ENCODE measurements at regions not wholly inside any gene's neighbourhood (a gene's known extent, or its start where the extent isn't known, plus 50 kb on each side); places are given as distances from the start of the nearest gene placed in this dataset.

- Histone ChIP-seq H3K4me3 (no peak overlapping the region), H3K27me3 (ENCODE audit: control insufficient read depth in 3 of 3, insufficient read depth in 3 of 3, low read length in 2 of 3) (peaks cover 0 to 45% (median 37%) of the 10 kb centered on the region in 3 donors), H3K9ac (ENCODE audit: insufficient read depth in 1 of 2, low read length in 2 of 2) (no peak overlapping the region), H3K36me3 (ENCODE audit: control insufficient read depth in 4 of 4, insufficient read depth in 4 of 4, low read length in 4 of 4) (no peaks in the 10 kb centered on the region), H3K4me1 (ENCODE audit: control insufficient read depth in 5 of 5, insufficient read depth in 5 of 5, low read length in 5 of 5) (peaks cover 0 to 25% (median 0%) of the 10 kb centered on the region in 5 donors), H3K9me3 (ENCODE audit: control insufficient read depth in 4 of 4, insufficient read depth in 3 of 4, low read length in 3 of 4) (peaks cover 0 to 7% (median 0%) of the 10 kb centered on the region in 4 donors), H3K27ac (ENCODE audit: low read depth in 1 of 2, low read length in 1 of 2) (no peak overlapping the region)
- no peak for DNase-seq
- TF ChIP-seq CTCF (IDR thresholded peaks at IDR 0.05; ENCODE audit: control extremely low read depth, extremely low read depth), result no peak
- ATAC-seq (ENCODE audit: insufficient read depth, low FRiP score), result no peak
- WGBS, 2 donors, result 74 to 95% methylated on average over 1 of the region's 1 CpG
Observed at GRCh38 chr22:27295605-27296004, 506.0 kb downstream of the MN1 start.

GRCh38 chr22:27296091-27296675, 505.4 kb downstream of the MN1 start:
- peaks cover 0 to 7% (median 0%) of the 10 kb centered on the region in 4 donors for H3K9me3 ChIP-seq (ENCODE audit: control insufficient read depth in 4 of 4, insufficient read depth in 3 of 4, low read length in 3 of 4)
- H3K27me3 ChIP-seq (ENCODE audit: control insufficient read depth in 3 of 3, insufficient read depth in 3 of 3, low read length in 2 of 3), result peaks cover 0 to 45% (median 37%) of the 10 kb centered on the region in 3 donors
- no peak for DNase-seq
- no peak overlapping the region for H3K4me3 ChIP-seq
- H3K36me3 ChIP-seq (ENCODE audit: control insufficient read depth in 4 of 4, insufficient read depth in 4 of 4, low read length in 4 of 4), result no peaks in the 10 kb centered on the region
- no peak overlapping the region for H3K9ac ChIP-seq (ENCODE audit: insufficient read depth in 1 of 2, low read length in 2 of 2)
- WGBS, 2 donors, result 59 to 73% methylated on average over 24 of the region's 24 CpGs
- H3K27ac ChIP-seq (ENCODE audit: low read depth in 1 of 2, low read length in 1 of 2), result no peak overlapping the region
- peaks cover 0 to 25% (median 0%) of the 10 kb centered on the region in 5 donors for H3K4me1 ChIP-seq (ENCODE audit: control insufficient read depth in 5 of 5, insufficient read depth in 5 of 5, low read length in 5 of 5)
- ATAC-seq (ENCODE audit: insufficient read depth, low FRiP score), result no peak
- no peak for TF ChIP-seq CTCF (IDR thresholded peaks at IDR 0.05; ENCODE audit: control extremely low read depth, extremely low read depth)

- WGBS, 2 donors, result 82 to 84% methylated on average over 7 of the region's 7 CpGs
- no peak overlapping the region for H3K9ac ChIP-seq (ENCODE audit: insufficient read depth in 1 of 2, low read length in 2 of 2)
- no peak for ATAC-seq (ENCODE audit: insufficient read depth, low FRiP score)
- H3K4me1 ChIP-seq (ENCODE audit: control insufficient read depth in 5 of 5, insufficient read depth in 5 of 5, low read length in 5 of 5), result peaks cover 0 to 25% (median 0%) of the 10 kb centered on the region in 5 donors
- H3K27ac ChIP-seq (ENCODE audit: low read depth in 1 of 2, low read length in 1 of 2), result no peak overlapping the region
- no peaks in the 10 kb centered on the region for H3K36me3 ChIP-seq (ENCODE audit: control insufficient read depth in 4 of 4, insufficient read depth in 4 of 4, low read length in 4 of 4)
- H3K4me3 ChIP-seq, result no peak overlapping the region
- TF ChIP-seq CTCF (IDR thresholded peaks at IDR 0.05; ENCODE audit: control extremely low read depth, extremely low read depth), result no peak
- H3K9me3 ChIP-seq (ENCODE audit: control insufficient read depth in 4 of 4, insufficient read depth in 3 of 4, low read length in 3 of 4), result peaks cover 0 to 7% (median 0%) of the 10 kb centered on the region in 4 donors
- H3K27me3 ChIP-seq (ENCODE audit: control insufficient read depth in 3 of 3, insufficient read depth in 3 of 3, low read length in 2 of 3), result peaks cover 0 to 45% (median 35%) of the 10 kb centered on the region in 3 donors
- DNase-seq, result no peak
Observed at GRCh38 chr22:27297125-27297524, 504.4 kb downstream of the MN1 start.

GRCh38 chr22:27298332-27298731, 503.2 kb downstream of the MN1 start:
- ATAC-seq (ENCODE audit: insufficient read depth, low FRiP score) (no peak), DNase-seq (no peak)
- 2 to 20% methylated on average over 7 of the region's 7 CpGs for WGBS, 2 donors
- Histone ChIP-seq H3K27ac (ENCODE audit: low read depth in 1 of 2, low read length in 1 of 2) (no peak overlapping the region), H3K9me3 (ENCODE audit: control insufficient read depth in 4 of 4, insufficient read depth in 3 of 4, low read length in 3 of 4) (peaks cover 0 to 6% (median 0%) of the 10 kb centered on the region in 4 donors), H3K27me3 (ENCODE audit: control insufficient read depth in 3 of 3, insufficient read depth in 3 of 3, low read length in 2 of 3) (peaks cover 0 to 45% (median 35%) of the 10 kb centered on the region in 3 donors), H3K36me3 (ENCODE audit: control insufficient read depth in 4 of 4, insufficient read depth in 4 of 4, low read length in 4 of 4) (no peaks in the 10 kb centered on the region), H3K4me1 (ENCODE audit: control insufficient read depth in 5 of 5, insufficient read depth in 5 of 5, low read length in 5 of 5) (peaks cover 0 to 25% (median 0%) of the 10 kb centered on the region in 5 donors), H3K4me3 (no peak overlapping the region), H3K9ac (ENCODE audit: insufficient read depth in 1 of 2, low read length in 2 of 2) (no peak overlapping the region)
- TF ChIP-seq CTCF (IDR thresholded peaks at IDR 0.05; ENCODE audit: control extremely low read depth, extremely low read depth), result no peak

Data from lung (tissue), 11 donors.